Keratinocyte (primary cell): ENCODE measurements at regions not wholly inside any gene's neighbourhood (a gene's known extent, or its start where the extent isn't known, plus 50 kb on each side); places are given as distances from the start of the nearest gene placed in this dataset.

ENCODE experiments used
- DNase-seq: peaks from one replicate; pipeline ENCODE4 v3.0.0-alpha.2; 2011; ENCODE audit warnings: low read depth, missing footprints, low spot score
- FAIRE-seq: peaks from 2 replicates; lab custom pipeline; 2011; peaks lifted over from hg19 to GRCh38; lab: Jason Lieb, UNC
- H2AFZ ChIP-seq: 2 replicates; pipeline ENCODE4 v1.6.0; 2012; ENCODE audit warnings: low read length, control low read depth, inconsistent platforms; ENCODE audit not compliant: control insufficient read depth
- H3K27ac ChIP-seq: 2 replicates; pipeline ENCODE4 v1.5.1; 2011; ENCODE audit warnings: low read length; ENCODE audit not compliant: control insufficient read depth, insufficient read depth
- H3K27me3 ChIP-seq: 3 replicates; pipeline ENCODE4 v1.6.0; 2011; ENCODE audit warnings: low read length; ENCODE audit not compliant: control insufficient read depth, insufficient read depth; ENCODE audit errors: extremely low read depth
- H3K36me3 ChIP-seq, 2 experiments: 2 replicates in 1 of 2; 3 replicates in 1 of 2; pipeline ENCODE4 v1.5.1; 2011; ENCODE audit warnings: low read length in 2 of 2, mild to moderate bottlenecking in 1 of 2; ENCODE audit not compliant: control insufficient read depth in 2 of 2, insufficient read depth in 2 of 2; ENCODE audit errors: extremely low read depth in 1 of 2
- H3K4me1 ChIP-seq: 3 replicates; pipeline ENCODE4 v1.5.1; 2011; ENCODE audit warnings: low read length; ENCODE audit not compliant: control insufficient read depth, insufficient read depth; ENCODE audit errors: extremely low read depth
- H3K4me2 ChIP-seq: 3 replicates; pipeline ENCODE4 v1.6.0; 2011; ENCODE audit warnings: low read depth, low read length; ENCODE audit not compliant: control insufficient read depth, insufficient read depth; ENCODE audit errors: extremely low read depth
- H3K4me3 ChIP-seq, 3 experiments: fragments of 200-600 bp in 1 of 3; sonication (generic) in 1 of 3; 2 replicates in 2 of 3; 3 replicates in 1 of 3; pipeline ENCODE4 v1.5.1; 2011 to 2016; ENCODE audit warnings: low read length in 3 of 3, mild to moderate bottlenecking in 3 of 3, control low read depth in 2 of 3, inconsistent platforms in 1 of 3, low read depth in 1 of 3, mixed read lengths in 1 of 3, mixed run types in 1 of 3, moderate library complexity in 1 of 3; ENCODE audit not compliant: control insufficient read depth in 2 of 3, insufficient read depth in 2 of 3; ENCODE audit errors: extremely low read depth in 1 of 3
- H3K79me2 ChIP-seq: 2 replicates; pipeline ENCODE4 v1.6.0; 2012; ENCODE audit warnings: low read length; ENCODE audit not compliant: control insufficient read depth, insufficient read depth
- H3K9ac ChIP-seq: 3 replicates; pipeline ENCODE4 v1.6.0; 2011; ENCODE audit warnings: low read length; ENCODE audit not compliant: control insufficient read depth, insufficient read depth; ENCODE audit errors: extremely low read depth
- H3K9me1 ChIP-seq: 3 replicates; pipeline ENCODE4 v1.6.0; 2011; ENCODE audit warnings: low read length; ENCODE audit not compliant: control insufficient read depth, insufficient read depth; ENCODE audit errors: extremely low read depth
- H3K9me3 ChIP-seq: 2 replicates; pipeline ENCODE4 v1.5.1; 2012; ENCODE audit warnings: low read depth, low read length; ENCODE audit not compliant: control insufficient read depth
- H4K20me1 ChIP-seq: 3 replicates; pipeline ENCODE4 v1.6.0; 2011; ENCODE audit warnings: low read length; ENCODE audit not compliant: control insufficient read depth, insufficient read depth; ENCODE audit errors: extremely low read depth
- EZH2 ChIP-seq: IDR thresholded peaks from one replicate; pipeline ENCODE4 v1.6.1; 2012; ENCODE audit warnings: inconsistent platforms, mild to moderate bottlenecking, low read length, moderate library complexity
- dilution Hi-C: fragments of 300-500 bp; cut with MboI; formaldehyde crosslinking; loops from one replicate; pipeline ENCODE4 v1.7.0; 2020; ENCODE audit warnings: low sequenced_read_pairs; ENCODE audit not compliant: extremely low pct_ligation_motif_present
- TF ChIP-seq, protein P1 (sequence below), 3 experiments: IDR thresholded peaks in 1 of 3; conservative IDR thresholded peaks in 1 of 3; optimal IDR thresholded peaks in 1 of 3; 2 replicates in 2 of 3; 3 replicates in 1 of 3; pipeline versions ENCODE3 to v1.5.1; 2011; ENCODE audit warnings: low read length in 3 of 3, mild to moderate bottlenecking in 3 of 3, moderate library complexity in 2 of 3, control low read depth in 1 of 3, inconsistent platforms in 1 of 3; ENCODE audit not compliant: insufficient read depth in 2 of 3; ENCODE audit errors: extremely low read depth in 1 of 3

GRCh38 chr11:123282597-123282996 lies 87.5 kb upstream of the CLMP start:
- no peaks in the 10 kb centered on the region for H3K79me2 ChIP-seq
- H3K4me1 ChIP-seq = no peaks in the 10 kb centered on the region
- H3K9me1 ChIP-seq = no peaks in the 10 kb centered on the region
- DNase-seq (no peak), FAIRE-seq (no peak)
- H3K27ac ChIP-seq = no peak overlapping the region
- H3K9me3 ChIP-seq = no peaks in the 10 kb centered on the region
- no peaks in the 10 kb centered on the region for H4K20me1 ChIP-seq
- H3K27me3 ChIP-seq = peaks cover 4% of the 10 kb centered on the region
- H2AFZ ChIP-seq = no peak overlapping the region
- TF ChIP-seq, protein P1, sequence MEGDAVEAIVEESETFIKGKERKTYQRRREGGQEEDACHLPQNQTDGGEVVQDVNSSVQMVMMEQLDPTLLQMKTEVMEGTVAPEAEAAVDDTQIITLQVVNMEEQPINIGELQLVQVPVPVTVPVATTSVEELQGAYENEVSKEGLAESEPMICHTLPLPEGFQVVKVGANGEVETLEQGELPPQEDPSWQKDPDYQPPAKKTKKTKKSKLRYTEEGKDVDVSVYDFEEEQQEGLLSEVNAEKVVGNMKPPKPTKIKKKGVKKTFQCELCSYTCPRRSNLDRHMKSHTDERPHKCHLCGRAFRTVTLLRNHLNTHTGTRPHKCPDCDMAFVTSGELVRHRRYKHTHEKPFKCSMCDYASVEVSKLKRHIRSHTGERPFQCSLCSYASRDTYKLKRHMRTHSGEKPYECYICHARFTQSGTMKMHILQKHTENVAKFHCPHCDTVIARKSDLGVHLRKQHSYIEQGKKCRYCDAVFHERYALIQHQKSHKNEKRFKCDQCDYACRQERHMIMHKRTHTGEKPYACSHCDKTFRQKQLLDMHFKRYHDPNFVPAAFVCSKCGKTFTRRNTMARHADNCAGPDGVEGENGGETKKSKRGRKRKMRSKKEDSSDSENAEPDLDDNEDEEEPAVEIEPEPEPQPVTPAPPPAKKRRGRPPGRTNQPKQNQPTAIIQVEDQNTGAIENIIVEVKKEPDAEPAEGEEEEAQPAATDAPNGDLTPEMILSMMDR (optimal IDR thresholded peaks at IDR 0.05 in 1 of 3, IDR thresholded peaks at IDR 0.05 in 1 of 3, conservative IDR thresholded peaks at IDR 0.05 in 1 of 3; ENCODE audit: extremely low read depth in 1 of 3, insufficient read depth in 2 of 3, low read length in 3 of 3) = no peak
- no peak for TF ChIP-seq EZH2
- H3K4me2 ChIP-seq = no peak overlapping the region
- H3K36me3 ChIP-seq = no peaks in the 10 kb centered on the region
- H3K4me3 ChIP-seq = no peak overlapping the region
- dilution Hi-C loops = no loop called here
- no peak overlapping the region for H3K9ac ChIP-seq

DNA sequence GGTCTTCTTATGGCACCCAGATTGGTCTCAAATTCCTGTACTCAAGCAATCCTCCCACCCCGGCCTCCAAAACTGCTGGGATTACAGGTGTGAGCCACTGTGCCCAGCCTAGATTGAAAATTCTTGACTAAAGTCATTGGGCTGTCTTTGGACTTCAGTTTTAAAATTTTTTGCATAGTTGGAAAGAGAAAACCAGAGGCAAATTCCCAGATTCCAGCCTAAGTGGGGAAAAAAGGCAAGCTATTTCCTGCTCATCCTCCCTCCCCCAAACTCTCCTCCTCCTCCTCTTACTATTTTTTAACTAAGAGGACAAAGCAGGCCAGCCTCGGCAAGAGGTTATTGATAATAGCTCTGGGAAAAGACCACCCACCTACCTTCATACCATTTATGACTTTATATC lies 78.6 kb upstream of the CLMP start:
- H3K9me1 ChIP-seq = no peaks in the 10 kb centered on the region
- no peaks in the 10 kb centered on the region for H3K36me3 ChIP-seq
- H3K27me3 ChIP-seq = peaks cover 4% of the 10 kb centered on the region
- no peaks in the 10 kb centered on the region for H4K20me1 ChIP-seq
- dilution Hi-C loops = loop anchor here (25.0 kb wide), 1 partner anchor 161 kb away; no protein-coding TSS in a partner anchor
- FAIRE-seq (no peak), DNase-seq (no peak)
- no peak for TF ChIP-seq EZH2
- TF ChIP-seq, protein P1 (optimal IDR thresholded peaks at IDR 0.05 in 1 of 3, IDR thresholded peaks at IDR 0.05 in 1 of 3, conservative IDR thresholded peaks at IDR 0.05 in 1 of 3; ENCODE audit: extremely low read depth in 1 of 3, insufficient read depth in 2 of 3, low read length in 3 of 3) = no peak
- no peaks in the 10 kb centered on the region for H3K9me3 ChIP-seq
- no peak overlapping the region for H2AFZ ChIP-seq
- no peak overlapping the region for H3K4me3 ChIP-seq
- no peak overlapping the region for H3K4me2 ChIP-seq
- H3K9ac ChIP-seq = no peak overlapping the region
- no peak overlapping the region for H3K27ac ChIP-seq
- H3K79me2 ChIP-seq = no peaks in the 10 kb centered on the region
- H3K4me1 ChIP-seq = peaks cover 9% of the 10 kb centered on the region
